Fibroblast of skin of left biceps (primary cell): ENCODE measurements at regions not wholly inside any gene's neighbourhood (a gene's known extent, or its start where the extent isn't known, plus 50 kb on each side); places are given as distances from the start of the nearest gene placed in this dataset.
"Not testable (repeated sequence)": the region's sequence is repeated elsewhere in the genome, so short reads cannot be mapped to it uniquely, and the experiment has no call there.

Experiments
- DNase-seq, 2 experiments: peaks; one replicate each; pipeline ENCODE4 v3.0.0-alpha.2; 2013; ENCODE audit warnings: low read depth in 2 of 2

GRCh38 chr3:78253860-78254259, 1214.0 kb downstream of the ROBO2 start:
- DNase-seq: no peak

- peak; percentile 80 to 89 for DNase-seq
Observed at GRCh38 chr3:78255403-78255802, 1215.5 kb downstream of the ROBO2 start.

DNA sequence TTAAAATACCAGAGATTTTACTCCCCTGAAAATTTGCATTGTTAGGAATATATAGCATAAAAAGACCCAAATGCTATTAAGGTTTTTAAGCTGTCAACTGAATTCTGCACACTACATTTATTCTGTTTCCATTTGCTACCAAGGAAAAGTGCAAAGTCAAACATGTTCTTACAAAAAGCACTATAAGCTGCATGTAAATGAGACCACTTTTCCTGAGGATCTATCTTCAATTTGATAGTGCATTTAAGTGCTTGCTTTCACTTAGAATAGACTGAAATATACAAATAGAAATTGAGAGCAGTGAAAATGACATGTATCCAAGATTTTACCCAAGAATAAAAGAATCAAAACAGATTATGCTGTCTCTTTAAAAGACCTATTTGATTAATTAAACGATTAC, 1216.2 kb downstream of the ROBO2 start:
- no peak for DNase-seq

- no peak for DNase-seq
Observed at GRCh38 chr3:78257951-78258530, 1218.1 kb downstream of the ROBO2 start.

DNA sequence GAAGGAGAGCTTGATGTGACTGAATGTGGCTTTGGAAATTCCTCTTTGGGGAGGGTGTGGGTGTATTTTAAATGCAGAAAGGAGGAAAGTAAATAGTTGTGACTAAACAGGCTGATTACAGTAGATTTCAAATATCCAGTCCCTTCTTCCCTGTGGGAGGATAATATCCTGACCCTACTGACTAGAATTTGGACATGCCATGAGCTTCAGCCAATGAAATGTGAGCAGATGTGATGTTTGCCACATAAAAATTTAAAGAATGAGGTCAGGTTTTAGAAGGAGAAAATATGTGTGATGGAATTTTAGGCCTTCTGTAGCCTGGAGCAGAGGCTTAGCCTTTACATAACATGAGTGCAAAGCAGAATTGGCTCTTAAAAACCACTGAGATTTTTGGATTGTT, 1218.9 kb downstream of the ROBO2 start:
- DNase-seq: peak; percentile 81 to 82

- DNase-seq: no peak
Observed at GRCh38 chr3:78260388-78260787, 1220.5 kb downstream of the ROBO2 start.

DNA sequence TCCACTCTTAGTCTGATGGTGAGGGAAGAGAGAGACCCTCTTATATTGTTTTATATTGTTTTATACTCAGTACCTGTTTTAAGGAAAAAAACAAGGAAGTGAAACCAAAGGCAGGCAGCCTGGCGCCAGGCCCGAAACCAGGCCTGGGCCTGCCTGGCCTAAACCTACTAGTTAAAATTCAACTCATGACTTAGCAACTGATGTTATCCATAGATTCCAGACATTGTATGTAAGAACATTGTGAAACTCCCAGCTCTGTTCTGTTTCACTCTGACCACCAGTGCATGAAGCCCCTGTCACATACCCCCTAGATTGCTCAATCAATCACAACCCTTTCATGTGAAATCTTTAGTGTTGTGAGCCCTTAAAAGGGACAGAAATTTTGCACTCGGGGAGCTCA, 1226.7 kb downstream of the ROBO2 start:
- DNase-seq: not testable (repeated sequence)

DNA sequence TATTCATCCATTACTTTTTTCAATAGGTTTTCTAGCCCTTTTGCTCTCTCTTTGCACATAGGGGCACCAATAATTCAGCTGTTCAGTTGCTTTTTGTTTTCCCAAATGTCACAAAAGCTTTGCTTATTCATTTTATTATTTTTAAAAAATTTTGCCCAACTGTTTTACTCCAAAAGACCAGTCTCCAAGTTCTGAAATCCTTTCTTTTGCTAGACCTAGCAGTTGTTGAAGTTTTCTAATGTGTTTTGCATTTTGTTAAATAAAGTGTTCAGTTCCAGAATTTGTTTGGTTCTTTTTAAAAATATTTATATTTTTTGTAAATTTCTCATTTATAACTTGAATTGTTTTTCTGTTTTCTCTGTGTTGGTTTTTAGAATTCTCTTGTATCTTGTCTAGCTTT, 1227.3 kb downstream of the ROBO2 start:
- no peak for DNase-seq

DNA sequence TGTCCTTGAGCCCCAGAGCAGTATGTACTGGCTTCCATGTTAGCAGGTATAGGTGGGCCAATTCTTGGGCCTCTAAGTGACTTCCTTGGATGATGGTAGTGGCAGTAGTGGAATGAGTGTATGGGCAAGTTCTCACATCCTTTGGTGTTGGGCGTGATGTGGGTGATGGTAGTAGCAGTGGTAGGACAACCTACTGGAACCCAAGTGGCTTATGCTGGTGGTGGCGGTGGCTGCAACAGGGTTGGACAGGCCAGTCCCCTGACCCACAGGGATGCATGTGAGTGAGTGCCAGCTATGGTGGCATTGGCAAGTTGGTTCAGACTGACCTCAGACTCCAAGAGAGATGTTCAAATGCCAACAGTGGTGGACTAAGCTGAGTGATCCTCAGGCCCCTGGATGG, 1228.2 kb downstream of the ROBO2 start:
- no peak for DNase-seq

DNA sequence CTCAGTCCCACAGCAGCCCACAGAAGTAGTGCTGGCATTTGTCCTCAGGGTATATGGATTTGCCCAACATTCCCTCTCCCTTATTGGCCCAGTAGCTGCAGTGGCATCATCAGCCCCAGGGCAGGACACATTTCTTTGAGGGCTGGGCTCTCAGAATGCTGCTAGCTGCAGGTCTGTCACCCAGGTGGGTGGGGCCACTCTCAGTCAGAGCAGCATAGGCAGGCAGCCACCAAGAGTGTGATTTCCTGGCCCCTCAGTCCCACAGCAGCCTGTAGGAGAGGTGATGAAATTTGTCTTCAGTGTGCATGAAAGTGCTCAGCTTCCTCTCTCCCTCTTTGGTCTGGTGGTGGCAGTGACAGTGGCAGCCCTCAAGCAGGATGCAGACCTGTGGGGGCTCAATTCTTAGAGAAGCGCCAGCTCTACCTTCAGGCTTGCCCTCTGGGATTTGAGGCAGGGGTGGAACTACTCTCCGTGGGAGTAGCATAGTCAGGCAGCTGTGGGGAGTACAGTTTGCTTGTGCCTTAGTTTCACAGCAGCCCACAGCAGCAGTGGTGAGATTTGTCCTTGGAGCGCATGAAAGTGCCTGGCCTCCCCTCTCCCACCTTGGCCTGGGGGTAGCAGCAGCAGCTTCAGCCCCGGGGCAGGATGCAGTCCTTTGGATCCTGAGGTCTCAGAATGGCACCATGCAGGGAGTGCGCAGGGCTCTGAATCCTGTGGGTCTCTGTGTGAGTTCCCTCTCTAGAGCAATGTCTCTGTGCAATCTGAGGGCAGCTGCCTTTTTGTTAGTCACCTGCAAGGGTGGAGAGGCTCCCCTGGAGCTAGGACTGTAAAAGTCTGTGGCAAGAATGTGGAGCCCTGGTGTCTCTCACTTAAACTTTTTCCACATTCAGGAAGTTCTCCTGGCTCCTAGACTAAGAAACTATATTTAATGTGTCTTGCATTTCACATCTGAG, 1229.1 kb downstream of the ROBO2 start:
- no peak for DNase-seq

DNA sequence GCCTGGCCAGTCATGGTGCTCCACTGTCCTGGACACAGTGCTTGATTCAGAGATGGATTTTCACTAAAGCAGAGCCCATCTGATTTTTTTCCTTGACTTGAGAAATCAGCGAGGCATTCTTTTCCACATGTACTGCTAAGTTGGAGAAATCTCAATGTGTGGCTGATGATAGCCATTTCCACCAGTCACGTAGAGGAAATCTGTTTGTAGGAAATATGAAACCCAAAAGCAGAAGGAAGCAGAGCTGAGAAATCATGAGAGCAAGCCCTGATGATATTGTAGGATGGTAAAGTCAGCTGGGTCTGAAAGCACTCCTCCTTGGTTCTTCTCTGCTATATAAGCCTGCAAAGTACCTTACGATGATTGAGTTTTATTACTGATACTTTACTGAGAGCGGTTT, 1233.4 kb downstream of the ROBO2 start:
- DNase-seq: no peak

DNA sequence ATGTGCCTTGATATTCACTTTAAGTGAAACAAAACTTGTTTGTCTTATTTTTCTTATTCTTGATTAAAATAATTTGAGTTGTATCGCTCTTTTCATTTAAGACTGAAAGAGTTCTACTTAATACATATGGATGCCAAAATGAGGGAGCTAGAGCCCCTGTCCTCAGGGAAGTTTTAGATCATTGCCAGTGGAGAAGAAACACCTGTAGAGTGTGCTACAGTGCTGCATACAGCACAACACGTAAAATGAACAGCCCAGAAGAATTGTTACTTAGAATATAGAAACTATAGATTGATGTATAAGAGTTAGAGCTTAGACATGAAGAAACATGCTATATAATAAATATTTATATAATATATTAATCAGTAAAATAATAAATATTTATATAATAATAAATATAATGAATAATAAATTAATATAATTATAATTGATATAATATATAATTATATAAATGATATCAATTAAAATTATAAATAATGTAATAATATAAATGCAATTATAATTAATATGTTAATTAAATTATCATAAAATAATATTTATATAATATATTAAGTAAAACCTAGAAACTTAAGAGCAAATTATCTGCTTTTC, 1234.7 kb downstream of the ROBO2 start:
- no peak for DNase-seq

DNA sequence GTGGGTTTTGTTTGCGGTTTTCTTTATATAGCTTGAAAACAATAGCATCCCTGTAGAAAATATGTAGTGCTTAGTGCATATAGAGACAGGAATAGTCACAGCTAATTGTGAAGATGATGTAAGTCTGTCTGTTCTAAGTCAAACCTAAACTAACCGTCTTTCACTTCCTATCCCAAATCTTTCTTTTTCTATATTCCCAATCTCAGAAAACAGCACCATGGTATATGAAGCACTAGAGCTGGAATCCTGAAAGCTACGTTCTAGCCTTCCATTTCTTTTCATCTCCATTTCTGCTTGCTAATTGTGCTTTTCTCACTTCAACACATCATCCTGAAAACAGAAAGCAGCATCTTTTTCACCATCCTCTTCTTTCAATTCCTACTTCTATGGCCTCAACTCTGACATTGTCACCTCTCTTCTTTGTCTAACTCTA, 1235.5 kb downstream of the ROBO2 start:
- no peak for DNase-seq

DNA sequence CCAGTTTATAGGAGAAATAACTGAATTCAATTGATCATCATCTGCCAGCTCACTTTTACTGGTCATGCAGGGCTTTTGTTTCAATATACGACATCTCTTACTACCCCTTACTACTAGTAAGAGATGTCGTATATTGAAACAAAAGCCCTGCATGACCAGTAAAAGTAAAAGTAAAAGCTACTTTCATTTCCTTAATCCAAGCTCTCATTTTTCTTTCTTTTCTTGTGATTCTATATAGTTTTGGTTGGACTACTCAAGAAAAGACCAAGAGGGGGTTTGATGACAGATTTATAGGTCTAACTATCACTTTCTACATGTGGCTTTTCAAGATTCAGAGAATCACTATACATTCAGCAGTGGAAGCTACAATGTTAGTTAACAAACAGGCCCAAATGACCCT, 1237.3 kb downstream of the ROBO2 start:
- DNase-seq: no peak

DNA sequence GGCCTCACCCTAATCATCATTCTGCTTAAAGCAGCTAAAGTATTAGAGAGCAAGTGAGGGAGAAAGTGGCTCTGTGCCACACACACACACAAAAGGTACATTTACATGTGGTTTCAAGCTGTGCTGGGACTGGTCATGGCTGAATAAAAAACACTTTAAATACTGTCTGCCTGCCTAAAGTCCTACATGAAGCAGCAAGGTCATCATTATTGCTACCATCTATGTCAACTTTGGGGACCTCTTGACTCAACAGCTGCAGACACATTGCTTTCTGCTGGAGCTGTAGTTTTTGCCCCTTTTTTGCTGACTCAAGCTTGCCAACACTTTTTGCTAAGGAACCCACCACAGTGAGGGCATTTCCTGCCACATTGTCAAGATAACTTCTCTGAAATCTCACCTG, 1237.9 kb downstream of the ROBO2 start:
- DNase-seq: no peak

GRCh38 chr3:78279091-78279490, 1239.2 kb downstream of the ROBO2 start:
- DNase-seq: no peak

DNA sequence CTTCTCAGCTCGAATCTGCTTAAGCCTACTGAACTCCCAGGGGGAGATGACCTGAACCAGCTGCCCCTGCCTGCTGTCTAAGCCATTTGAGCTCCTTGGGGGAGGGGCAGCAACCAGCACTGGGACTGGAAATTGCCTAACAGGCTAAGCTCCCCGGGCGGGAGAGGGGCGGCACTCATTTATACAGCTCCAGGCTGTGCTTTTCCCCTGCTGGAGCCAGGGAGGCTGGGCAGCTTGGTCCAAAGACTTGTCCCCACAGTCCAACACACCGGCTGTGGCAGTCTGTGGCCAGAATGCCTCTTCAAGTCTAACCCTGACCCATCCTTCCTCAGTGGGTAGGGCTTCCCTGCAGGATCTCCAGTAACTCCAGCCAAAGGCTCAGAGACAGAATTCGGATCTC, 1241.5 kb downstream of the ROBO2 start:
- DNase-seq: no peak

DNA sequence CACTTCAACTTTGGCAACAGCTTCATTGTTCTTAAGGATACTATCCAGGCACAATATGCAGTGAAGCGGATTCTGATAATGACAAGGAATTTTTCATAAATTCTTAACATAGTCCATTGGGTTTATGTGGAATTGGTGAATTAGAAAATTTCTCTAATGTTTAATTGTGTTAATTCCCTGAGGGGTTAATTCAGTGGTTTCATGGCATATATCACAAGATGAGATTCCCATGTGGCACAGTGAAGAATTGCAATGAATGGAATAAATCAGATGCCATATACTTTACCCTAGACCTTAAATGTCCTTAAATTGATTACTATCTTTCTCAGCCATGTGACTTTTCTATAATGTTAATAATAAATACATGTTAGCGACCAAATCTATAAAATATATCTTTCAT, 1244.1 kb downstream of the ROBO2 start:
- DNase-seq: no peak

- DNase-seq: no peak
Observed at GRCh38 chr3:78285032-78285728, 1245.3 kb downstream of the ROBO2 start.

DNA sequence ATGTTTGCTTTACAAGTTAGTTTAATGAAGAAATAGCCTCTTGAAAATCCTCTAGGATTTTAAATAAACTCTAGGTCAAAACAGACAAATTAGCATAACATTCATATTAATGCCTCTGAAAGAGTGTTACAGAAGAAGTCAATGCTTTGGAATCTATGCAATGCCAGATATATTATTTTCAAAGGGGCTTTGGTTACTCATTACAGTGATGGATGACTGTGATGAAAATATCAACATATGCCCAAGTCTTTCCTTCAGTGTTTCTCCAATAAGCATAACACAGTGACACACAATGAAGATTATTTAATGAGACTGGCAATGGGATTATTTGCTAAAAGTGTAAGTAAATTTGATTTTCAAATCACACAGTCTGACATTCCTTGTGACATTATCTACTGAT, 1247.2 kb downstream of the ROBO2 start:
- DNase-seq: peak; percentile 20 to 21

GRCh38 chr3:78293284-78293683, 1253.4 kb downstream of the ROBO2 start:
- DNase-seq: no peak

GRCh38 chr3:78304115-78304514, 1264.2 kb downstream of the ROBO2 start:
- no peak for DNase-seq
